C4-2B (cell line): ENCODE measurements at regions not wholly inside any gene's neighbourhood (a gene's known extent, or its start where the extent isn't known, plus 50 kb on each side); places are given as distances from the start of the nearest gene placed in this dataset.

Experiments used
- CTCF ChIP-seq: fragments of 450-650 bp; conservative IDR thresholded peaks from 2 replicates; pipeline ENCODE4 v1.5.1; 2017; ENCODE audit warnings: mild to moderate bottlenecking
- ZFX ChIP-seq: fragments of 450-650 bp; IDR thresholded peaks from 2 replicates; pipeline ENCODE4 v1.6.1; 2017

- no peak for TF ChIP-seq CTCF
- no peak for TF ChIP-seq ZFX
These were observed 230.9 kb upstream of the BRINP3 start for GRCh38 chr1:190708418-190709057.
